ENCODE measurements at regions not wholly inside any gene's neighbourhood (a gene's known extent, or its start where the extent isn't known, plus 50 kb on each side); places are given as distances from the start of the nearest gene placed in this dataset.

- TF ChIP-seq CTCF (IDR thresholded peaks at IDR 0.05) (no peak), POLR2A (IDR thresholded peaks at IDR 0.05) (no peak)
- no peak overlapping the region for H3K27ac ChIP-seq
- ATAC-seq: no peak
- no peak for DNase-seq
- no peaks in the 10 kb centered on the region for H3K9me3 ChIP-seq
- H3K4me1 ChIP-seq: no peaks in the 10 kb centered on the region
- no peaks in the 10 kb centered on the region for H3K36me3 ChIP-seq
- no peak overlapping the region for H3K4me3 ChIP-seq
- intact Hi-C loops (cut with DNase I): no loop called here
- WGBS (ENCODE audit: insufficient coverage, low coverage, low lambda C conversion rate, missing lambda C conversion rate): 89% methylated on average over 4 of the region's 4 CpGs
- no peaks in the 10 kb centered on the region for H3K27me3 ChIP-seq
Observed at GRCh38 chr16:55037046-55037445, 106.4 kb downstream of the IRX5 start.

GRCh38 chr16:55037966-55038365, 107.3 kb downstream of the IRX5 start:
- H3K36me3 ChIP-seq: no peaks in the 10 kb centered on the region
- 55% methylated on average over 5 of the region's 5 CpGs for WGBS (ENCODE audit: insufficient coverage, low coverage, low lambda C conversion rate, missing lambda C conversion rate)
- intact Hi-C loops (cut with DNase I): no loop called here
- H3K4me3 ChIP-seq: no peak overlapping the region
- no peaks in the 10 kb centered on the region for H3K9me3 ChIP-seq
- H3K27ac ChIP-seq: no peak overlapping the region
- ATAC-seq (no peak), DNase-seq (no peak)
- H3K4me1 ChIP-seq: no peaks in the 10 kb centered on the region
- TF ChIP-seq CTCF (IDR thresholded peaks at IDR 0.05) (no peak), POLR2A (IDR thresholded peaks at IDR 0.05) (no peak)
- H3K27me3 ChIP-seq: no peaks in the 10 kb centered on the region

- no peak overlapping the region for H3K4me3 ChIP-seq
- no peaks in the 10 kb centered on the region for H3K9me3 ChIP-seq
- H3K27ac ChIP-seq: no peak overlapping the region
- intact Hi-C loops (cut with DNase I): no loop called here
- 64% methylated on average over 2 of the region's 6 CpGs for WGBS (ENCODE audit: insufficient coverage, low coverage, low lambda C conversion rate, missing lambda C conversion rate)
- TF ChIP-seq POLR2A (IDR thresholded peaks at IDR 0.05) (no peak), CTCF (IDR thresholded peaks at IDR 0.05) (no peak)
- no peak for ATAC-seq
- no peaks in the 10 kb centered on the region for H3K36me3 ChIP-seq
- DNase-seq: no peak
- H3K4me1 ChIP-seq: no peaks in the 10 kb centered on the region
- H3K27me3 ChIP-seq: no peaks in the 10 kb centered on the region
Observed at GRCh38 chr16:55039042-55039441, 108.4 kb downstream of the IRX5 start.

GRCh38 chr16:55039511-55039910, 108.8 kb downstream of the IRX5 start:
- Histone ChIP-seq H3K27ac (no peak overlapping the region), H3K4me3 (no peak overlapping the region), H3K36me3 (no peaks in the 10 kb centered on the region), H3K9me3 (no peaks in the 10 kb centered on the region), H3K27me3 (no peaks in the 10 kb centered on the region), H3K4me1 (no peaks in the 10 kb centered on the region)
- DNase-seq: no peak
- ATAC-seq: no peak
- intact Hi-C loops (cut with DNase I): no loop called here
- TF ChIP-seq CTCF (IDR thresholded peaks at IDR 0.05) (no peak), POLR2A (IDR thresholded peaks at IDR 0.05) (no peak)
- 65% methylated on average over 3 of the region's 6 CpGs for WGBS (ENCODE audit: insufficient coverage, low coverage, low lambda C conversion rate, missing lambda C conversion rate)

GRCh38 chr16:55039931-55040330, 109.3 kb downstream of the IRX5 start:
- intact Hi-C loops (cut with DNase I): no loop called here
- Histone ChIP-seq H3K4me1 (no peaks in the 10 kb centered on the region), H3K9me3 (no peaks in the 10 kb centered on the region), H3K4me3 (no peak overlapping the region), H3K27me3 (no peaks in the 10 kb centered on the region), H3K36me3 (no peaks in the 10 kb centered on the region), H3K27ac (no peak overlapping the region)
- WGBS (ENCODE audit: insufficient coverage, low coverage, low lambda C conversion rate, missing lambda C conversion rate): 14% methylated on average over 1 of the region's 8 CpGs
- TF ChIP-seq POLR2A (IDR thresholded peaks at IDR 0.05) (no peak), CTCF (IDR thresholded peaks at IDR 0.05) (no peak)
- ATAC-seq (no peak), DNase-seq (no peak)
